ENCODE measurements at regions not wholly inside any gene's neighbourhood (a gene's known extent, or its start where the extent isn't known, plus 50 kb on each side); places are given as distances from the start of the nearest gene placed in this dataset.

- Histone ChIP-seq H3K36me3 (no peaks in the 10 kb centered on the region), H3K27me3 (no peaks in the 10 kb centered on the region), H3K4me1 (no peaks in the 10 kb centered on the region), H3K27ac (no peak overlapping the region), H3K9me3 (no peaks in the 10 kb centered on the region), H3K4me3 (no peak overlapping the region)
- WGBS, 5 donors: 63 to 92% (median 84%) methylated on average over 2 of the region's 2 CpGs
- DNase-seq: no peak
- intact Hi-C loops (cut with DNase I; ENCODE audit: low total_unique reads): no loop called here
- TF ChIP-seq POLR2AphosphoS5 (IDR thresholded peaks at IDR 0.05) (no peak), POLR2A (IDR thresholded peaks at IDR 0.05) (no peak), EP300 (IDR thresholded peaks at IDR 0.05) (no peak), CTCF (IDR thresholded peaks at IDR 0.05) (no peak)
These were observed 380.3 kb downstream of the CCER1 start for GRCh38 chr12:90574676-90575075.

- intact Hi-C loops (cut with DNase I; ENCODE audit: low total_unique reads): no loop called here
- Histone ChIP-seq H3K36me3 (no peaks in the 10 kb centered on the region), H3K9me3 (peaks cover 0 to 4% (median 0%) of the 10 kb centered on the region in 4 donors), H3K4me3 (no peak overlapping the region), H3K4me1 (no peaks in the 10 kb centered on the region), H3K27ac (no peak overlapping the region), H3K27me3 (no peaks in the 10 kb centered on the region)
- no peak for DNase-seq
- TF ChIP-seq EP300 (IDR thresholded peaks at IDR 0.05) (no peak), CTCF (IDR thresholded peaks at IDR 0.05) (no peak), POLR2AphosphoS5 (IDR thresholded peaks at IDR 0.05) (no peak), POLR2A (IDR thresholded peaks at IDR 0.05) (no peak)
- WGBS, 5 donors: 0 to 44% (median 0%) methylated on average over 1 of the region's 1 CpG
These were observed 382.2 kb downstream of the CCER1 start for GRCh38 chr12:90572778-90573177.

- Histone ChIP-seq H3K4me1 (no peaks in the 10 kb centered on the region), H3K27ac (no peak overlapping the region), H3K9me3 (peaks cover 0 to 18% (median 13%) of the 10 kb centered on the region in 4 donors), H3K27me3 (no peaks in the 10 kb centered on the region), H3K4me3 (no peak overlapping the region), H3K36me3 (no peaks in the 10 kb centered on the region)
- no peak for DNase-seq
- WGBS, 5 donors: 81 to 100% (median 94%) methylated on average over 1 of the region's 1 CpG
- TF ChIP-seq POLR2AphosphoS5 (IDR thresholded peaks at IDR 0.05) (no peak), EP300 (IDR thresholded peaks at IDR 0.05) (no peak), CTCF (IDR thresholded peaks at IDR 0.05) (no peak), POLR2A (IDR thresholded peaks at IDR 0.05) (no peak)
- intact Hi-C loops (cut with DNase I; ENCODE audit: low total_unique reads): no loop called here
These were observed 385.3 kb downstream of the CCER1 start for GRCh38 chr12:90569685-90570084.

- peak in 1 of 2 donors; percentile 3 for DNase-seq
- no peaks in the 10 kb centered on the region for H3K27me3 ChIP-seq
- intact Hi-C loops (cut with DNase I; ENCODE audit: low total_unique reads): no loop called here
- TF ChIP-seq POLR2A (IDR thresholded peaks at IDR 0.05): no peak
- no peak for TF ChIP-seq CTCF (IDR thresholded peaks at IDR 0.05)
- no peak for TF ChIP-seq EP300 (IDR thresholded peaks at IDR 0.05)
- no peak for TF ChIP-seq POLR2AphosphoS5 (IDR thresholded peaks at IDR 0.05)
- H3K4me1 ChIP-seq: no peaks in the 10 kb centered on the region
- no peaks in the 10 kb centered on the region for H3K36me3 ChIP-seq
- H3K4me3 ChIP-seq: no peak overlapping the region
- peaks cover 0 to 14% (median 13%) of the 10 kb centered on the region in 4 donors for H3K9me3 ChIP-seq
- H3K27ac ChIP-seq: no peak overlapping the region
These were observed 392.3 kb downstream of the CCER1 start for GRCh38 chr12:90562671-90563070.

Data from stomach (tissue), 8 donors.